GM13977 (cell line): ENCODE measurements at regions not wholly inside any gene's neighbourhood (a gene's known extent, or its start where the extent isn't known, plus 50 kb on each side); places are given as distances from the start of the nearest gene placed in this dataset.

Experiments used
- DNase-seq: peaks from one replicate; pipeline ENCODE4 v3.0.0; 2012; ENCODE audit warnings: low spot score
- CTCF ChIP-seq: IDR thresholded peaks from 2 replicates; pipeline ENCODE4 v1.5.1; 2012; ENCODE audit warnings: mild to moderate bottlenecking, control low read depth; ENCODE audit not compliant: insufficient read depth; ENCODE audit errors: extremely low read depth, missing control alignments
- in situ Hi-C: fragments of 300-500 bp; cut with MboI; formaldehyde crosslinking; loops from one replicate; pipeline ENCODE4 v1.12.0; 2022; ENCODE audit warnings: low sequenced_read_pairs, low pct_unique_long_range_greater_than_20kb, mixed read lengths, inconsistent platforms; ENCODE audit not compliant: unreplicated experiment

GRCh38 chr17:34443619-34444469 is 80.8 kb upstream of the CCL1 start:
- peak; percentile 29 for DNase-seq
- in situ Hi-C loops, result no loop called here

GRCh38 chr17:34442387-34443111 is 79.5 kb upstream of the CCL1 start:
- no peak for TF ChIP-seq CTCF
- in situ Hi-C loops, result no loop called here
- no peak for DNase-seq

More at GRCh38 chr17:34443619-34444469, 80.8 kb upstream of the CCL1 start:
- peak; percentile 30 for TF ChIP-seq CTCF

GRCh38 chr17:34437188-34437587 is 74.2 kb upstream of the CCL1 start:
- no peak for TF ChIP-seq CTCF
- no peak for DNase-seq
- in situ Hi-C loops, result no loop called here

GRCh38 chr17:34436607-34437006 is 73.6 kb upstream of the CCL1 start:
- DNase-seq, result no peak
- TF ChIP-seq CTCF, result no peak
- in situ Hi-C loops, result no loop called here

- TF ChIP-seq CTCF, result no peak
- in situ Hi-C loops, result no loop called here
- DNase-seq, result no peak
Observed at GRCh38 chr17:34435182-34435928, 72.3 kb upstream of the CCL1 start.

GRCh38 chr17:34434052-34434451 is 71.0 kb upstream of the CCL1 start:
- no peak for DNase-seq
- no peak for TF ChIP-seq CTCF
- in situ Hi-C loops, result no loop called here
